ENCODE measurements at regions not wholly inside any gene's neighbourhood (a gene's known extent, or its start where the extent isn't known, plus 50 kb on each side); places are given as distances from the start of the nearest gene placed in this dataset.

DNA sequence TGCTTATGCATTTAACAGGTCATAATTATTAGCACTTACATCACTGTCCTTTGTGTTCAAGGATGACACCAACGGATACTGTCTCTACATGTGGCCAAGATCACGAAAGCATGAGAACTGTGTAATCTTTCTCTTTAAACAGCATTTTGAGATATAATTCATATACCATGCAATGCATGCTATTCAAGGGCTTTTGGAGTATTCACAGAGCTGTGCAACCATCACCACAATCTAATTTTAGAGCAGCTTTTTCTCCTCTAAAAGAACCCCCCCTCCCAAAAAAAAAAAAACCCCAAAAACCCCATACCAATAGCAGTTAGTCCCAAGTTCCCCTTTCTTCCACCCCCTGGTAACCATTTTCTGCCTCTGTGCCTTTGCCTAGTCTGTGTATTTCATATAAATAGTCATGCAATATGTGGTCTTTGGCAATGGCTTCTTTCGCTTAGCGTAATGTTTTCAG, 60.6 kb downstream of the SPRING1 start:
- Histone ChIP-seq H3K36me3 (replicated peaks in 1 of 2; ENCODE audit: control insufficient read depth in 1 of 2, insufficient read depth in 2 of 2, low read length in 1 of 2) (no peaks in the 10 kb centered on the region), H3K9ac (no peak overlapping the region), H3K79me2 (ENCODE audit: insufficient read depth) (no peaks in the 10 kb centered on the region), H3K27me3 (ENCODE audit: insufficient read depth) (no peaks in the 10 kb centered on the region), H3K4me3 (ENCODE audit: low read depth in 2 of 2, low read length in 1 of 2) (no peak overlapping the region), H3K4me2 (no peak overlapping the region), H3K9me3 (no peaks in the 10 kb centered on the region), H3K4me1 (ENCODE audit: control insufficient read depth in 1 of 2, insufficient read depth in 2 of 2, low read depth in 1 of 2, low read length in 1 of 2) (no peaks in the 10 kb centered on the region), H3F3A (replicated peaks; ENCODE audit: insufficient read depth) (no peaks in the 10 kb centered on the region), H2AFZ (ENCODE audit: low read depth) (no peak overlapping the region), H3K27ac (ENCODE audit: low read depth in 2 of 2, low read length in 1 of 2) (no peak overlapping the region), H4K20me1 (ENCODE audit: insufficient read depth) (no peaks in the 10 kb centered on the region), H3K9me2 (no peaks in the 10 kb centered on the region)
- WGBS (ENCODE audit: low lambda C conversion rate), result 86% methylated on average over 4 of the region's 4 CpGs
- TF ChIP-seq MEF2A (IDR thresholded peaks at IDR 0.05; ENCODE audit: borderline replicate concordance, low read depth), result no peak
- TF ChIP-seq FOXM1 (IDR thresholded peaks at IDR 0.05; ENCODE audit: low read depth), result no peak
- no peak for TF ChIP-seq MXI1 (IDR thresholded peaks at IDR 0.05; ENCODE audit: low read depth, low read length)
- TF ChIP-seq SIN3A (IDR thresholded peaks at IDR 0.05; ENCODE audit: borderline replicate concordance, low read depth, low read length), result no peak
- no peak for TF ChIP-seq TEAD4 (IDR thresholded peaks at IDR 0.05; ENCODE audit: borderline replicate concordance, insufficient read depth)
- TF ChIP-seq CHD2 (IDR thresholded peaks at IDR 0.05; ENCODE audit: low read length, partially characterized antibody), result no peak
- TF ChIP-seq EP300 (IDR thresholded peaks at IDR 0.05; ENCODE audit: borderline replicate concordance in 1 of 2, low read depth in 1 of 2, low read length in 1 of 2), result no peak
- TF ChIP-seq, protein P1, sequence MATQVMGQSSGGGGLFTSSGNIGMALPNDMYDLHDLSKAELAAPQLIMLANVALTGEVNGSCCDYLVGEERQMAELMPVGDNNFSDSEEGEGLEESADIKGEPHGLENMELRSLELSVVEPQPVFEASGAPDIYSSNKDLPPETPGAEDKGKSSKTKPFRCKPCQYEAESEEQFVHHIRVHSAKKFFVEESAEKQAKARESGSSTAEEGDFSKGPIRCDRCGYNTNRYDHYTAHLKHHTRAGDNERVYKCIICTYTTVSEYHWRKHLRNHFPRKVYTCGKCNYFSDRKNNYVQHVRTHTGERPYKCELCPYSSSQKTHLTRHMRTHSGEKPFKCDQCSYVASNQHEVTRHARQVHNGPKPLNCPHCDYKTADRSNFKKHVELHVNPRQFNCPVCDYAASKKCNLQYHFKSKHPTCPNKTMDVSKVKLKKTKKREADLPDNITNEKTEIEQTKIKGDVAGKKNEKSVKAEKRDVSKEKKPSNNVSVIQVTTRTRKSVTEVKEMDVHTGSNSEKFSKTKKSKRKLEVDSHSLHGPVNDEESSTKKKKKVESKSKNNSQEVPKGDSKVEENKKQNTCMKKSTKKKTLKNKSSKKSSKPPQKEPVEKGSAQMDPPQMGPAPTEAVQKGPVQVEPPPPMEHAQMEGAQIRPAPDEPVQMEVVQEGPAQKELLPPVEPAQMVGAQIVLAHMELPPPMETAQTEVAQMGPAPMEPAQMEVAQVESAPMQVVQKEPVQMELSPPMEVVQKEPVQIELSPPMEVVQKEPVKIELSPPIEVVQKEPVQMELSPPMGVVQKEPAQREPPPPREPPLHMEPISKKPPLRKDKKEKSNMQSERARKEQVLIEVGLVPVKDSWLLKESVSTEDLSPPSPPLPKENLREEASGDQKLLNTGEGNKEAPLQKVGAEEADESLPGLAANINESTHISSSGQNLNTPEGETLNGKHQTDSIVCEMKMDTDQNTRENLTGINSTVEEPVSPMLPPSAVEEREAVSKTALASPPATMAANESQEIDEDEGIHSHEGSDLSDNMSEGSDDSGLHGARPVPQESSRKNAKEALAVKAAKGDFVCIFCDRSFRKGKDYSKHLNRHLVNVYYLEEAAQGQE (IDR thresholded peaks at IDR 0.05; ENCODE audit: low read depth, low read length), result no peak
- no peak for TF ChIP-seq POLR2AphosphoS5 (IDR thresholded peaks at IDR 0.05; ENCODE audit: low read depth, low read length)
- TF ChIP-seq, protein P2, sequence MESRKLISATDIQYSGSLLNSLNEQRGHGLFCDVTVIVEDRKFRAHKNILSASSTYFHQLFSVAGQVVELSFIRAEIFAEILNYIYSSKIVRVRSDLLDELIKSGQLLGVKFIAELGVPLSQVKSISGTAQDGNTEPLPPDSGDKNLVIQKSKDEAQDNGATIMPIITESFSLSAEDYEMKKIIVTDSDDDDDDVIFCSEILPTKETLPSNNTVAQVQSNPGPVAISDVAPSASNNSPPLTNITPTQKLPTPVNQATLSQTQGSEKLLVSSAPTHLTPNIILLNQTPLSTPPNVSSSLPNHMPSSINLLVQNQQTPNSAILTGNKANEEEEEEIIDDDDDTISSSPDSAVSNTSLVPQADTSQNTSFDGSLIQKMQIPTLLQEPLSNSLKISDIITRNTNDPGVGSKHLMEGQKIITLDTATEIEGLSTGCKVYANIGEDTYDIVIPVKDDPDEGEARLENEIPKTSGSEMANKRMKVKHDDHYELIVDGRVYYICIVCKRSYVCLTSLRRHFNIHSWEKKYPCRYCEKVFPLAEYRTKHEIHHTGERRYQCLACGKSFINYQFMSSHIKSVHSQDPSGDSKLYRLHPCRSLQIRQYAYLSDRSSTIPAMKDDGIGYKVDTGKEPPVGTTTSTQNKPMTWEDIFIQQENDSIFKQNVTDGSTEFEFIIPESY (IDR thresholded peaks at IDR 0.05; ENCODE audit: borderline replicate concordance, low read depth), result no peak
- TF ChIP-seq, protein P3, sequence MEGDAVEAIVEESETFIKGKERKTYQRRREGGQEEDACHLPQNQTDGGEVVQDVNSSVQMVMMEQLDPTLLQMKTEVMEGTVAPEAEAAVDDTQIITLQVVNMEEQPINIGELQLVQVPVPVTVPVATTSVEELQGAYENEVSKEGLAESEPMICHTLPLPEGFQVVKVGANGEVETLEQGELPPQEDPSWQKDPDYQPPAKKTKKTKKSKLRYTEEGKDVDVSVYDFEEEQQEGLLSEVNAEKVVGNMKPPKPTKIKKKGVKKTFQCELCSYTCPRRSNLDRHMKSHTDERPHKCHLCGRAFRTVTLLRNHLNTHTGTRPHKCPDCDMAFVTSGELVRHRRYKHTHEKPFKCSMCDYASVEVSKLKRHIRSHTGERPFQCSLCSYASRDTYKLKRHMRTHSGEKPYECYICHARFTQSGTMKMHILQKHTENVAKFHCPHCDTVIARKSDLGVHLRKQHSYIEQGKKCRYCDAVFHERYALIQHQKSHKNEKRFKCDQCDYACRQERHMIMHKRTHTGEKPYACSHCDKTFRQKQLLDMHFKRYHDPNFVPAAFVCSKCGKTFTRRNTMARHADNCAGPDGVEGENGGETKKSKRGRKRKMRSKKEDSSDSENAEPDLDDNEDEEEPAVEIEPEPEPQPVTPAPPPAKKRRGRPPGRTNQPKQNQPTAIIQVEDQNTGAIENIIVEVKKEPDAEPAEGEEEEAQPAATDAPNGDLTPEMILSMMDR (IDR thresholded peaks at IDR 0.05), result no peak
- no peak for TF ChIP-seq TCF12 (IDR thresholded peaks at IDR 0.05)
- TF ChIP-seq, protein P4, sequence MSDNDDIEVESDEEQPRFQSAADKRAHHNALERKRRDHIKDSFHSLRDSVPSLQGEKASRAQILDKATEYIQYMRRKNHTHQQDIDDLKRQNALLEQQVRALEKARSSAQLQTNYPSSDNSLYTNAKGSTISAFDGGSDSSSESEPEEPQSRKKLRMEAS (IDR thresholded peaks at IDR 0.05; ENCODE audit: low read depth), result no peak
- TF ChIP-seq, protein P5, sequence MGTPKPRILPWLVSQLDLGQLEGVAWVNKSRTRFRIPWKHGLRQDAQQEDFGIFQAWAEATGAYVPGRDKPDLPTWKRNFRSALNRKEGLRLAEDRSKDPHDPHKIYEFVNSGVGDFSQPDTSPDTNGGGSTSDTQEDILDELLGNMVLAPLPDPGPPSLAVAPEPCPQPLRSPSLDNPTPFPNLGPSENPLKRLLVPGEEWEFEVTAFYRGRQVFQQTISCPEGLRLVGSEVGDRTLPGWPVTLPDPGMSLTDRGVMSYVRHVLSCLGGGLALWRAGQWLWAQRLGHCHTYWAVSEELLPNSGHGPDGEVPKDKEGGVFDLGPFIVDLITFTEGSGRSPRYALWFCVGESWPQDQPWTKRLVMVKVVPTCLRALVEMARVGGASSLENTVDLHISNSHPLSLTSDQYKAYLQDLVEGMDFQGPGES (IDR thresholded peaks at IDR 0.05; ENCODE audit: low read depth, low read length), result no peak
- no peak for TF ChIP-seq FOXJ3 (CRISPR knock-in tag; IDR thresholded peaks at IDR 0.05)
- TF ChIP-seq, protein P6, sequence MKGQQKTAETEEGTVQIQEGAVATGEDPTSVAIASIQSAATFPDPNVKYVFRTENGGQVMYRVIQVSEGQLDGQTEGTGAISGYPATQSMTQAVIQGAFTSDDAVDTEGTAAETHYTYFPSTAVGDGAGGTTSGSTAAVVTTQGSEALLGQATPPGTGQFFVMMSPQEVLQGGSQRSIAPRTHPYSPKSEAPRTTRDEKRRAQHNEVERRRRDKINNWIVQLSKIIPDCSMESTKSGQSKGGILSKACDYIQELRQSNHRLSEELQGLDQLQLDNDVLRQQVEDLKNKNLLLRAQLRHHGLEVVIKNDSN (IDR thresholded peaks at IDR 0.05; ENCODE audit: borderline replicate concordance, low read depth), result no peak
- no peak for TF ChIP-seq YY1 (IDR thresholded peaks at IDR 0.05; ENCODE audit: low read depth)
- no peak for TF ChIP-seq RCOR1 (IDR thresholded peaks at IDR 0.05; ENCODE audit: low read length)
- TF ChIP-seq, protein P7, sequence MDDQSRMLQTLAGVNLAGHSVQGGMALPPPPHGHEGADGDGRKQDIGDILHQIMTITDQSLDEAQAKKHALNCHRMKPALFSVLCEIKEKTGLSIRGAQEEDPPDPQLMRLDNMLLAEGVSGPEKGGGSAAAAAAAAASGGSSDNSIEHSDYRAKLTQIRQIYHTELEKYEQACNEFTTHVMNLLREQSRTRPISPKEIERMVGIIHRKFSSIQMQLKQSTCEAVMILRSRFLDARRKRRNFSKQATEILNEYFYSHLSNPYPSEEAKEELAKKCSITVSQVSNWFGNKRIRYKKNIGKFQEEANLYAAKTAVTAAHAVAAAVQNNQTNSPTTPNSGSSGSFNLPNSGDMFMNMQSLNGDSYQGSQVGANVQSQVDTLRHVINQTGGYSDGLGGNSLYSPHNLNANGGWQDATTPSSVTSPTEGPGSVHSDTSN (IDR thresholded peaks at IDR 0.05), result no peak
- TF ChIP-seq RFX5 (IDR thresholded peaks at IDR 0.05; ENCODE audit: low read length), result no peak
- ChIA-PET POLR2A (no interaction called here), CTCF (interaction anchor here (0.9 kb wide), 1 partner anchor 11 kb away, joined by 3 read pairs; no protein-coding TSS in a partner anchor)
- DNase-seq, result no peak
